ENCODE measurements at regions not wholly inside any gene's neighbourhood (a gene's known extent, or its start where the extent isn't known, plus 50 kb on each side); places are given as distances from the start of the nearest gene placed in this dataset.
"Not testable (repeated sequence)": the region's sequence is repeated elsewhere in the genome, so short reads cannot be mapped to it uniquely, and the experiment has no call there.

DNA sequence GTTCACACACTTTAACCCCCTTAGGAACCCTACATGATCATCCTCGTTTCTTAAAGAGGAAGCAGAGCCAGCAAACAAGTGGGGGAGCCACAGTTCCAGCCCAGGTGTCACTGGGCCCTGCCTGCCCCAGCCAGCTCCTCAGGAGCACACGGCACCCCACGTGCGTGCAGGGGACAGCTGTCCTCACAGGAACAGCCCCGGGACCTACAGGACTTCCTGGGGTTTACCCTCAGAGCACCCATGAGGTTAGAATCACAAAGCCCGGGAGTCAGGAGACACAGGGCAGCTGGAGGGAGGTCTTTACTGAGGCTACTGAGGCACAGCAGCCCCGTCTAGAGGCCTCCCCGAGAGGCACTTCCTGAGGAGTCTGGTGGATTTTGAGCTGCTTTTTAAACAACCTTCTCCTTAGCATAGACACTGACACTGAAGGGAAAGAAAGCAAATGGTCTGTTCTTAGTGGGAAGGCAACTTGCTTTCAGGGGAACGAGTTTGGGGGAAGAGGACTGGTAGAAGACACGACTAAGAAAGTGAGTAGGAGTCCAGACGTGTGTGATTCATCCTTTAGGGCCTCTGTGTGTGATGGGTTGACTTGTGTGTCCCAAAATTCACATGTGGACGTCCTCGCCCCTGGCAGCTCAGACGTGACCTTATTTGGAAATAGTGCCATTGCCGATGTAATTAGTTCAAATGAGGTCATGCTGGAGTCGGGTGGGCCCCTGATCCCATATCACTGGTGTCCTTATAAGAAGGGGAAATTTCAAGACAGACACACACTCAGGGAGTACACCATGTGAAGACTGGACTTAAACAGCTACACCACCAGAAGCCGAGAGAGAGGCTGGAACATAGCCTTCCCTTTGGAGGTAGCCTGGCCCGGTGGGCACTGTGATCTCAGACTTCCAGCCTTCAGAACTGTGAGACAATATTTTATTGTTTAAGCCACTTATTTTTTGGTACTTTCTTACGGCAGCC, 278.4 kb upstream of the PLGLB2 start:
- H3K27me3 ChIP-seq (ENCODE audit: control insufficient read depth, insufficient read depth, low read length); FAIRE-seq; H3K36me3 ChIP-seq (ENCODE audit: control insufficient read depth, insufficient read depth, low read length); H3K4me3 ChIP-seq (ENCODE audit: low read depth, low read length); DNase-seq (ENCODE audit: low read depth): not testable (repeated sequence)

DNA sequence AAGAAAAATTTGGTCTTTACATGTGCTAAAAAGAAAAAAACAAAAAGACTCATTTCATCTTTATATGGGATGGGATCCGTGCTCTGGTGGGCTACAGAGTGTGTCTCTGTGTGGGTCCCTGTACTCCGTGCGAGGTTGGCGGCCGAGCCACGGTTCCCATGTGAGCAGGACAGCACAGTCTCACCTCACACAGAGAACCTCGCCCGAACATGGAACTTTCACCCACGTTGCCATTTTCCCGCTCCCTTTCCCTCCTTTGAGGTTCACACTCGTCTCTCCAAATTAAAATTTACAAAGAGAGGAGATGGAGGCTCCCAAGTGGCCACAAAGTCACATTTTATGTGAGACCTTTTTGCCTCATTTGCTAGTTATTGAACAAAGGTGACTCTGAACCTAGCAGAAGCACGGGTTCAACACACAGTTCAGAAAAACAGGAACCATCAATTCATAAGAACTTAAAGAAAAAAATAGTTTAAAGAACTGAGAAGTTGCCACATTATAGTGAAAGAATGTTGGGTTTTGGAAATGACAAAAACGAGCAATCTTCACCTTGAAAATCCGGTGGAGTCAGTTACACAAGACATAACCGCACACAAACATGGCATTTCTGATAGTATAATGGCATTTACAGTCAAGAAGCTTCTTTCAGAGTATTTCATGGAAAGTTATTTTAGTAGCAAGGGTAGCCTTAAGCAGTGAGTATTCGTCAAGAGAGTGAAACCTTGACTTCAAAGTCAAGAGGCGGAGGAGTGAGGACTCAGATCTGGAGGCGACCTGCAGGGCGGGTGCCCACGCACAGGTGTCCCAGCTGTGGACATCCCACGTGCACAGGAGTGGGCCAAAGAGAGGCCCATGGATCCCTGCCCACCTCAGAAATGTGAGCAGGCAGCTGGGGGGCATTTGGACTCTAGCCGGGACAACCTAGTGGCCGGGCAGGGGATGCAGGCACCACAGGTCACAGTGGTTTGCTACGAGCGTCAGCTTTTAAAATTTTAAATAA, 277.2 kb upstream of the PLGLB2 start:
- not testable (repeated sequence) for H3K4me3 ChIP-seq (ENCODE audit: low read depth, low read length); H3K36me3 ChIP-seq (ENCODE audit: control insufficient read depth, insufficient read depth, low read length); FAIRE-seq; DNase-seq (ENCODE audit: low read depth); H3K27me3 ChIP-seq (ENCODE audit: control insufficient read depth, insufficient read depth, low read length)

DNA sequence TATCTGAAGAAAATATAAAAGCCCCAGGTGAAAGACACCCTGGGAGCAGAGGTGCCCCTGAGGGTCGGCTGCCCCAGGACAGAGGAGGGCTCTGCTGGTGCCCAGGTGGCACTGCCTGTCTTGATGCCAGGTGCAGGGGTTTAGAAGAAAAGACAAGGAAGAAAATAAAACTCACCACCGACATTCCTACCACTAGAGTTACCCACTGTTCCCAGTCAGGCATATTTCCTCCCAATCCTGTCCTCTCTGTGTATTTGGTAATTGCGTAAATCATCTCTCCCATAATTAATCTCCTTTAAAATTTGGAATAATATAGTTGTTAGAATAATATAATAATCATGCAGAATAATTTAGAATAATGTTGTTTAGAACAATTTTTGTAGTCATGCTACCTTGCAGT, 276.4 kb upstream of the PLGLB2 start:
- FAIRE-seq; DNase-seq (ENCODE audit: low read depth); H3K36me3 ChIP-seq (ENCODE audit: control insufficient read depth, insufficient read depth, low read length); H3K27me3 ChIP-seq (ENCODE audit: control insufficient read depth, insufficient read depth, low read length); H3K4me3 ChIP-seq (ENCODE audit: low read depth, low read length): not testable (repeated sequence)
- TF ChIP-seq, protein P1, sequence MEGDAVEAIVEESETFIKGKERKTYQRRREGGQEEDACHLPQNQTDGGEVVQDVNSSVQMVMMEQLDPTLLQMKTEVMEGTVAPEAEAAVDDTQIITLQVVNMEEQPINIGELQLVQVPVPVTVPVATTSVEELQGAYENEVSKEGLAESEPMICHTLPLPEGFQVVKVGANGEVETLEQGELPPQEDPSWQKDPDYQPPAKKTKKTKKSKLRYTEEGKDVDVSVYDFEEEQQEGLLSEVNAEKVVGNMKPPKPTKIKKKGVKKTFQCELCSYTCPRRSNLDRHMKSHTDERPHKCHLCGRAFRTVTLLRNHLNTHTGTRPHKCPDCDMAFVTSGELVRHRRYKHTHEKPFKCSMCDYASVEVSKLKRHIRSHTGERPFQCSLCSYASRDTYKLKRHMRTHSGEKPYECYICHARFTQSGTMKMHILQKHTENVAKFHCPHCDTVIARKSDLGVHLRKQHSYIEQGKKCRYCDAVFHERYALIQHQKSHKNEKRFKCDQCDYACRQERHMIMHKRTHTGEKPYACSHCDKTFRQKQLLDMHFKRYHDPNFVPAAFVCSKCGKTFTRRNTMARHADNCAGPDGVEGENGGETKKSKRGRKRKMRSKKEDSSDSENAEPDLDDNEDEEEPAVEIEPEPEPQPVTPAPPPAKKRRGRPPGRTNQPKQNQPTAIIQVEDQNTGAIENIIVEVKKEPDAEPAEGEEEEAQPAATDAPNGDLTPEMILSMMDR (IDR thresholded peaks at IDR 0.05; ENCODE audit: insufficient read depth, low read length, severe bottlenecking), result peak; percentile 10

DNA sequence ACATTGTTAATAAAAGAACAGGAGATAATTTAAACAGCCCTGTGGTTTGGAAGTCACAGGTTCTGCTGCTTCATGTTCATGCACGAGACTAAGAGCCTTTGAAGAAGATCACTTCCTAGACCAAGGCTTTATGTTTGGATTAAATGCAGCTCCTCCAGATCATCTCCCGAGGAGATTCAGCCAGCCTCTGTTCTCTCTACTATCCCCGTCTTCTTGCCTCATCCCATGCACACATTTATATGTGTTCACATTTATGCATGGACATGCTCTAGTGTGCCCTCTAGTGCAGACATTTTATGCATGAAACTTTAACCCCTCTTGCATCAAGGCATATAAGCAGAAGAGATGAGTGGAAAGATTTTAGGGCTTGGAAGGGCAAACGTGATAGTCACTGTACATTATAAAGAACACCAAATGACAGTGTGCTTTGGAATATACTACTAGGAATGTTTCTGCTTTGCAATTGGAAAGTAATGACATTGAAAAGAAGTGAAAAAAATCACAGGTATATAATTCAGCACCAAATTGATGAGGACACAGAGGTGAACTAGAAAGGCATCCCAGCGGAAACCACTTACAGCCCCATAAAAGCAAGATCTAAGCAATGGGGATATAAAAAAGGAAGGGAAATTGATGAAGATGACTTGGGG, 271.5 kb upstream of the PLGLB2 start:
- not testable (repeated sequence) for H3K27me3 ChIP-seq (ENCODE audit: control insufficient read depth, insufficient read depth, low read length); H3K4me3 ChIP-seq (ENCODE audit: low read depth, low read length); DNase-seq (ENCODE audit: low read depth); FAIRE-seq; H3K36me3 ChIP-seq (ENCODE audit: control insufficient read depth, insufficient read depth, low read length)

- not testable (repeated sequence) for DNase-seq (ENCODE audit: low read depth); FAIRE-seq; H3K36me3 ChIP-seq (ENCODE audit: control insufficient read depth, insufficient read depth, low read length); H3K27me3 ChIP-seq (ENCODE audit: control insufficient read depth, insufficient read depth, low read length); H3K4me3 ChIP-seq (ENCODE audit: low read depth, low read length)
Observed at GRCh38 chr2:87476936-87477335, 271.0 kb upstream of the PLGLB2 start.

DNA sequence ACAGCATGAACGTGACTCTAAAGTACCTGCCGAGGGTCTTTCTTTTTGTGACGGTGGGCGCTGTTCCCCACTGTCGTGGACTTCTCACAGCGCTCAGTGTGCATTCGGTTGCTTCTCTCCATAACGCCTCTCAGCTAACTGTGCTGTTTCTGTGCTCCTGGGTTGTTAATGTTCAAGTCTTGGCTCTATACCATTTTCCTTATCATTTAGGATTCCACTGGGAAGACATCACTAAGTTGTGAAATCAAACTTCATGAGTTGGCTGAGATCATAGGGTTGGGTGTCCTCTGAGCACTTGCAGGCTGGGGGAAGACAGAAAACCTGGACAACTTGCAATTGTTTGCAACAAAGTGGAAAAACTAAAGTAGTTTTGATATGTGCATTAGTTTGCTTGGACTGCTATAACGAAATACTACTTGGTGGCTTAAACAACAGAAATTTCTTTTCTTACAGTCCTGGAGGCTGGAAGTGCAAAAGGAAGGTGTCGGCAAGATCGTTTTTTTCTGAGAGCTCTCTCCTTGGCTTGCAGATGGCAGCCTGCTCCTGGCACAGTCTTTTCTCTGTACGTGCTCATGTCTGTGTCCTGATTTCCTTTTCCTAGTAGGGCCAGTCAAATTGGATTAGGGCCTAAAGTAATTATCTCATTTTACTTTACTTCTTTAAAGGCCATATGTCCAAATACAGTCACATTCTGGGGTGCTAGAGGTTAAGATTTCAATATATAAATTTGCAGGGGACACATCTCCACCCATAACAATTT, 270.0 kb upstream of the PLGLB2 start:
- FAIRE-seq; H3K4me3 ChIP-seq (ENCODE audit: low read depth, low read length); H3K27me3 ChIP-seq (ENCODE audit: control insufficient read depth, insufficient read depth, low read length); DNase-seq (ENCODE audit: low read depth); H3K36me3 ChIP-seq (ENCODE audit: control insufficient read depth, insufficient read depth, low read length): not testable (repeated sequence)

- not testable (repeated sequence) for H3K4me3 ChIP-seq (ENCODE audit: low read depth, low read length); H3K36me3 ChIP-seq (ENCODE audit: control insufficient read depth, insufficient read depth, low read length); FAIRE-seq; DNase-seq (ENCODE audit: low read depth); H3K27me3 ChIP-seq (ENCODE audit: control insufficient read depth, insufficient read depth, low read length)
Observed at GRCh38 chr2:87478911-87479310, 269.0 kb upstream of the PLGLB2 start.

- not testable (repeated sequence) for H3K36me3 ChIP-seq (ENCODE audit: control insufficient read depth, insufficient read depth, low read length); H3K4me3 ChIP-seq (ENCODE audit: low read depth, low read length); FAIRE-seq; H3K27me3 ChIP-seq (ENCODE audit: control insufficient read depth, insufficient read depth, low read length)
- peak; percentile 30 for DNase-seq (ENCODE audit: low read depth)
Observed at GRCh38 chr2:87483093-87483680, 264.7 kb upstream of the PLGLB2 start.

GRCh38 chr2:87484363-87484762, 263.5 kb upstream of the PLGLB2 start:
- DNase-seq (ENCODE audit: low read depth); H3K27me3 ChIP-seq (ENCODE audit: control insufficient read depth, insufficient read depth, low read length); H3K36me3 ChIP-seq (ENCODE audit: control insufficient read depth, insufficient read depth, low read length); FAIRE-seq; H3K4me3 ChIP-seq (ENCODE audit: low read depth, low read length): not testable (repeated sequence)

GRCh38 chr2:87485455-87485854, 262.4 kb upstream of the PLGLB2 start:
- not testable (repeated sequence) for H3K4me3 ChIP-seq (ENCODE audit: low read depth, low read length); H3K36me3 ChIP-seq (ENCODE audit: control insufficient read depth, insufficient read depth, low read length); FAIRE-seq; DNase-seq (ENCODE audit: low read depth); H3K27me3 ChIP-seq (ENCODE audit: control insufficient read depth, insufficient read depth, low read length)

GRCh38 chr2:87485884-87486283, 262.0 kb upstream of the PLGLB2 start:
- FAIRE-seq; H3K36me3 ChIP-seq (ENCODE audit: control insufficient read depth, insufficient read depth, low read length); H3K4me3 ChIP-seq (ENCODE audit: low read depth, low read length); H3K27me3 ChIP-seq (ENCODE audit: control insufficient read depth, insufficient read depth, low read length); DNase-seq (ENCODE audit: low read depth): not testable (repeated sequence)

- FAIRE-seq; H3K36me3 ChIP-seq (ENCODE audit: control insufficient read depth, insufficient read depth, low read length); H3K27me3 ChIP-seq (ENCODE audit: control insufficient read depth, insufficient read depth, low read length); DNase-seq (ENCODE audit: low read depth); H3K4me3 ChIP-seq (ENCODE audit: low read depth, low read length): not testable (repeated sequence)
Observed at GRCh38 chr2:87486413-87486812, 261.5 kb upstream of the PLGLB2 start.

All from bronchial epithelial cell (primary cell).